HG03439 (cell line): ENCODE measurements at regions not wholly inside any gene's neighbourhood (a gene's known extent, or its start where the extent isn't known, plus 50 kb on each side); places are given as distances from the start of the nearest gene placed in this dataset.

Experiments
- ATAC-seq: cut with Tn5 transposase; IDR thresholded peaks from one replicate; pipeline ENCODE4 v1.9.1; 2021; ENCODE audit warnings: mild to moderate bottlenecking, moderate library complexity; ENCODE audit not compliant: unreplicated experiment

- ATAC-seq, result peak; percentile 92
These were observed 55.0 kb upstream of the PRDM5 start for GRCh38 chr4:120977435-120977997.

GRCh38 chr4:120973207-120973606, 50.7 kb upstream of the PRDM5 start:
- ATAC-seq, result no peak
